WTC11 (cell line): ENCODE measurements at regions not wholly inside any gene's neighbourhood (a gene's known extent, or its start where the extent isn't known, plus 50 kb on each side); places are given as distances from the start of the nearest gene placed in this dataset.

ENCODE experiments used
- ATAC-seq: fragments of 200-7000 bp; cut with Tn5 transposase; 2 replicates; pipeline ENCODE4 v1.10.0; 2021; ENCODE audit warnings: mild to moderate bottlenecking, moderate library complexity
- CTCF ChIA-PET: fragments of 300-600 bp; sonication (Branson Sonifier 250); formaldehyde crosslinking; loops from one replicate; lab custom pipeline; 2021; ENCODE audit warnings: antibody characterized with exemption; lab: Charles Lee
- POLR2A ChIA-PET: fragments of 350-600 bp; sonication (Branson Sonifier 250); formaldehyde crosslinking; loops from one replicate; lab custom pipeline; 2021; ENCODE audit warnings: antibody characterized with exemption; lab: Charles Lee
- DNase-seq: peaks from one replicate; pipeline ENCODE4 v3.0.0; 2021; ENCODE audit warnings: low spot score
- H3K27ac Mint-ChIP-seq: 2 replicates; pipeline ENCODE4 v1.8.0; 2021; ENCODE audit warnings: mixed read lengths
- H3K27me3 Mint-ChIP-seq: 2 replicates; pipeline ENCODE4 v1.8.0; 2021; ENCODE audit warnings: low read depth, mild to moderate bottlenecking, moderate library complexity, mixed read lengths
- H3K36me3 Mint-ChIP-seq: 2 replicates; pipeline ENCODE4 v1.8.0; 2021; ENCODE audit warnings: mixed read lengths
- H3K4me1 Mint-ChIP-seq: 2 replicates; pipeline ENCODE4 v1.8.0; 2022; ENCODE audit warnings: mixed read lengths
- H3K4me3 Mint-ChIP-seq: 2 replicates; pipeline ENCODE4 v1.8.0; 2021; ENCODE audit warnings: mild to moderate bottlenecking, moderate library complexity, mixed read lengths
- H3K9me3 Mint-ChIP-seq: 2 replicates; pipeline ENCODE4 v1.8.0; 2021; ENCODE audit warnings: mixed read lengths
- HMGA2 ChIP-seq: fragments of 250-450 bp; sonication (Bioruptor Pico); IDR thresholded peaks from 2 replicates; pipeline ENCODE4 v1.4.0; 2021; ENCODE audit warnings: mild to moderate bottlenecking, moderate library complexity
- NR2C2 ChIP-seq: sonication (generic); formaldehyde crosslinking; IDR thresholded peaks from 2 replicates; pipeline ENCODE4 v1.8.0; 2022; ENCODE audit warnings: mild to moderate bottlenecking, missing genetic modification reagents
- SMAD4 ChIP-seq: sonication (generic); formaldehyde crosslinking; IDR thresholded peaks from 2 replicates; pipeline ENCODE4 v1.8.0; 2022; ENCODE audit warnings: mild to moderate bottlenecking, missing genetic modification reagents
- USF2 ChIP-seq: sonication (generic); formaldehyde crosslinking; IDR thresholded peaks from 2 replicates; pipeline ENCODE4 v1.8.1; 2023; ENCODE audit warnings: mild to moderate bottlenecking, missing genetic modification reagents, moderate library complexity
- ZNF219 ChIP-seq: sonication (generic); formaldehyde crosslinking; IDR thresholded peaks from 2 replicates; pipeline ENCODE4 v1.8.0; 2023; ENCODE audit warnings: missing genetic modification reagents, mild to moderate bottlenecking, borderline replicate concordance
- ZNF232 ChIP-seq: sonication (generic); formaldehyde crosslinking; IDR thresholded peaks from 2 replicates; pipeline ENCODE4 v1.8.0; 2022; ENCODE audit warnings: mild to moderate bottlenecking, missing genetic modification reagents
- TF ChIP-seq, protein P1 (sequence below): sonication (generic); formaldehyde crosslinking; IDR thresholded peaks from 2 replicates; pipeline ENCODE4 v1.8.1; 2023; ENCODE audit warnings: mild to moderate bottlenecking, missing genetic modification reagents
- TF ChIP-seq, protein P2 (sequence below): sonication (generic); formaldehyde crosslinking; IDR thresholded peaks from 2 replicates; pipeline ENCODE4 v1.8.1; 2023; ENCODE audit warnings: mild to moderate bottlenecking, missing genetic modification reagents, moderate library complexity
- TF ChIP-seq, protein P3 (sequence below): fragments of 250-450 bp; sonication (Bioruptor Pico); IDR thresholded peaks from 2 replicates; pipeline ENCODE4 v1.9.0; 2021; ENCODE audit warnings: moderate library complexity, mild to moderate bottlenecking, inconsistent platforms, borderline replicate concordance
- TF ChIP-seq, protein P4 (sequence below): sonication (generic); formaldehyde crosslinking; conservative IDR thresholded peaks from 2 replicates; pipeline ENCODE4 v1.8.1; 2023; ENCODE audit warnings: mild to moderate bottlenecking, low read depth, missing genetic modification reagents, moderate library complexity
- TF ChIP-seq, protein P5 (sequence below): fragments of 250-450 bp; sonication (Bioruptor Pico); IDR thresholded peaks from 2 replicates; pipeline ENCODE4 v1.9.0; 2021; ENCODE audit warnings: mild to moderate bottlenecking, borderline replicate concordance
- TF ChIP-seq, protein P6 (sequence below): sonication (generic); formaldehyde crosslinking; IDR thresholded peaks from 2 replicates; pipeline ENCODE4 v1.8.1; 2022; ENCODE audit warnings: mild to moderate bottlenecking, moderate library complexity, missing genetic modification reagents

GRCh38 chr6:67345946-67346345 lies 1289.1 kb upstream of the ADGRB3 start:
- DNase-seq (no peak), ATAC-seq (no peak)
- CTCF ChIA-PET = no interaction called here
- Mint-ChIP-seq H3K27me3 (no peaks in the 10 kb centered on the region), H3K9me3 (peaks cover 13% of the 10 kb centered on the region), H3K27ac (no peak overlapping the region), H3K4me3 (no peak overlapping the region), H3K36me3 (no peaks in the 10 kb centered on the region)
- POLR2A ChIA-PET = no interaction called here
- TF ChIP-seq, protein P1, sequence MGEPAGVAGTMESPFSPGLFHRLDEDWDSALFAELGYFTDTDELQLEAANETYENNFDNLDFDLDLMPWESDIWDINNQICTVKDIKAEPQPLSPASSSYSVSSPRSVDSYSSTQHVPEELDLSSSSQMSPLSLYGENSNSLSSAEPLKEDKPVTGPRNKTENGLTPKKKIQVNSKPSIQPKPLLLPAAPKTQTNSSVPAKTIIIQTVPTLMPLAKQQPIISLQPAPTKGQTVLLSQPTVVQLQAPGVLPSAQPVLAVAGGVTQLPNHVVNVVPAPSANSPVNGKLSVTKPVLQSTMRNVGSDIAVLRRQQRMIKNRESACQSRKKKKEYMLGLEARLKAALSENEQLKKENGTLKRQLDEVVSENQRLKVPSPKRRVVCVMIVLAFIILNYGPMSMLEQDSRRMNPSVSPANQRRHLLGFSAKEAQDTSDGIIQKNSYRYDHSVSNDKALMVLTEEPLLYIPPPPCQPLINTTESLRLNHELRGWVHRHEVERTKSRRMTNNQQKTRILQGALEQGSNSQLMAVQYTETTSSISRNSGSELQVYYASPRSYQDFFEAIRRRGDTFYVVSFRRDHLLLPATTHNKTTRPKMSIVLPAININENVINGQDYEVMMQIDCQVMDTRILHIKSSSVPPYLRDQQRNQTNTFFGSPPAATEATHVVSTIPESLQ = no peak
- no peak for TF ChIP-seq ZNF232 (CRISPR knock-in tag)
- no peak for TF ChIP-seq SMAD4
- TF ChIP-seq, protein P2, sequence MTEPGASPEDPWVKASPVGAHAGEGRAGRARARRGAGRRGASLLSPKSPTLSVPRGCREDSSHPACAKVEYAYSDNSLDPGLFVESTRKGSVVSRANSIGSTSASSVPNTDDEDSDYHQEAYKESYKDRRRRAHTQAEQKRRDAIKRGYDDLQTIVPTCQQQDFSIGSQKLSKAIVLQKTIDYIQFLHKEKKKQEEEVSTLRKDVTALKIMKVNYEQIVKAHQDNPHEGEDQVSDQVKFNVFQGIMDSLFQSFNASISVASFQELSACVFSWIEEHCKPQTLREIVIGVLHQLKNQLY (CRISPR knock-in tag) = no peak
- no peak for TF ChIP-seq ZNF219 (CRISPR knock-in tag)
- TF ChIP-seq USF2 (CRISPR knock-in tag) = no peak
- no peak for TF ChIP-seq HMGA2 (CRISPR knock-in tag)
- TF ChIP-seq, all 79 proteins: peak for 0
- no peaks in the 10 kb centered on the region for H3K4me1 Mint-ChIP-seq

DNA sequence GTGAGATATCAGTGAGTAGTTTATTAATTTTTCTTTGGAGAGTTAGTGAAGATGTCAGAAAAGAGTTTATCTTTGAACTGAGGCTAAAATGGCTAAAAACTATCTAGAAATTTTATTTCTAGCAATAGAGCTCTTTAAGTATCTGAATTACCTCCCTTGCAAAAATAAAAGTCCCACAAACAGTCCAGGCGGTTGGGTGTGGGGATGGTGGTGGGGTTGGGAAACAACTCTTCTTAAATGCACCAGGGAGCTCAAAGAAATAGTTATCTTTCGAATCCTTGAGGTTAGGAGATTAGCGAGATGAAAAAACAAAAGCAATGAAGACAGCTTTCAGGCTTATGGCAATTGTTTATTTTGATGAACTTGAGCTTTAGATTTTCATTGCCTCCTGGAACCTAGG lies 1299.1 kb upstream of the ADGRB3 start:
- Mint-ChIP-seq H3K36me3 (no peaks in the 10 kb centered on the region), H3K9me3 (no peaks in the 10 kb centered on the region), H3K27ac (no peak overlapping the region), H3K4me1 (no peaks in the 10 kb centered on the region), H3K27me3 (no peaks in the 10 kb centered on the region), H3K4me3 (no peak overlapping the region)
- DNase-seq = no peak
- POLR2A ChIA-PET = no interaction called here
- CTCF ChIA-PET = no interaction called here
- TF ChIP-seq ZNF219 (CRISPR knock-in tag) (no peak), NR2C2 (CRISPR knock-in tag) (no peak), HMGA2 (CRISPR knock-in tag) (no peak)
- TF ChIP-seq, protein P3, sequence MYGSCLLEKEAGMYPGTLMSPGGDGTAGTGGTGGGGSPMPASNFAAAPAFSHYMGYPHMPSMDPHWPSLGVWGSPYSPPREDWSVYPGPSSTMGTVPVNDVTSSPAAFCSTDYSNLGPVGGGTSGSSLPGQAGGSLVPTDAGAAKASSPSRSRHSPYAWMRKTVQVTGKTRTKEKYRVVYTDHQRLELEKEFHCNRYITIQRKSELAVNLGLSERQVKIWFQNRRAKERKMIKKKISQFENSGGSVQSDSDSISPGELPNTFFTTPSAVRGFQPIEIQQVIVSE (CRISPR knock-in tag) = no peak
- TF ChIP-seq, protein P4, sequence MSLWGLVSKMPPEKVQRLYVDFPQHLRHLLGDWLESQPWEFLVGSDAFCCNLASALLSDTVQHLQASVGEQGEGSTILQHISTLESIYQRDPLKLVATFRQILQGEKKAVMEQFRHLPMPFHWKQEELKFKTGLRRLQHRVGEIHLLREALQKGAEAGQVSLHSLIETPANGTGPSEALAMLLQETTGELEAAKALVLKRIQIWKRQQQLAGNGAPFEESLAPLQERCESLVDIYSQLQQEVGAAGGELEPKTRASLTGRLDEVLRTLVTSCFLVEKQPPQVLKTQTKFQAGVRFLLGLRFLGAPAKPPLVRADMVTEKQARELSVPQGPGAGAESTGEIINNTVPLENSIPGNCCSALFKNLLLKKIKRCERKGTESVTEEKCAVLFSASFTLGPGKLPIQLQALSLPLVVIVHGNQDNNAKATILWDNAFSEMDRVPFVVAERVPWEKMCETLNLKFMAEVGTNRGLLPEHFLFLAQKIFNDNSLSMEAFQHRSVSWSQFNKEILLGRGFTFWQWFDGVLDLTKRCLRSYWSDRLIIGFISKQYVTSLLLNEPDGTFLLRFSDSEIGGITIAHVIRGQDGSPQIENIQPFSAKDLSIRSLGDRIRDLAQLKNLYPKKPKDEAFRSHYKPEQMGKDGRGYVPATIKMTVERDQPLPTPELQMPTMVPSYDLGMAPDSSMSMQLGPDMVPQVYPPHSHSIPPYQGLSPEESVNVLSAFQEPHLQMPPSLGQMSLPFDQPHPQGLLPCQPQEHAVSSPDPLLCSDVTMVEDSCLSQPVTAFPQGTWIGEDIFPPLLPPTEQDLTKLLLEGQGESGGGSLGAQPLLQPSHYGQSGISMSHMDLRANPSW (CRISPR knock-in tag) = no peak
- TF ChIP-seq, protein P5, sequence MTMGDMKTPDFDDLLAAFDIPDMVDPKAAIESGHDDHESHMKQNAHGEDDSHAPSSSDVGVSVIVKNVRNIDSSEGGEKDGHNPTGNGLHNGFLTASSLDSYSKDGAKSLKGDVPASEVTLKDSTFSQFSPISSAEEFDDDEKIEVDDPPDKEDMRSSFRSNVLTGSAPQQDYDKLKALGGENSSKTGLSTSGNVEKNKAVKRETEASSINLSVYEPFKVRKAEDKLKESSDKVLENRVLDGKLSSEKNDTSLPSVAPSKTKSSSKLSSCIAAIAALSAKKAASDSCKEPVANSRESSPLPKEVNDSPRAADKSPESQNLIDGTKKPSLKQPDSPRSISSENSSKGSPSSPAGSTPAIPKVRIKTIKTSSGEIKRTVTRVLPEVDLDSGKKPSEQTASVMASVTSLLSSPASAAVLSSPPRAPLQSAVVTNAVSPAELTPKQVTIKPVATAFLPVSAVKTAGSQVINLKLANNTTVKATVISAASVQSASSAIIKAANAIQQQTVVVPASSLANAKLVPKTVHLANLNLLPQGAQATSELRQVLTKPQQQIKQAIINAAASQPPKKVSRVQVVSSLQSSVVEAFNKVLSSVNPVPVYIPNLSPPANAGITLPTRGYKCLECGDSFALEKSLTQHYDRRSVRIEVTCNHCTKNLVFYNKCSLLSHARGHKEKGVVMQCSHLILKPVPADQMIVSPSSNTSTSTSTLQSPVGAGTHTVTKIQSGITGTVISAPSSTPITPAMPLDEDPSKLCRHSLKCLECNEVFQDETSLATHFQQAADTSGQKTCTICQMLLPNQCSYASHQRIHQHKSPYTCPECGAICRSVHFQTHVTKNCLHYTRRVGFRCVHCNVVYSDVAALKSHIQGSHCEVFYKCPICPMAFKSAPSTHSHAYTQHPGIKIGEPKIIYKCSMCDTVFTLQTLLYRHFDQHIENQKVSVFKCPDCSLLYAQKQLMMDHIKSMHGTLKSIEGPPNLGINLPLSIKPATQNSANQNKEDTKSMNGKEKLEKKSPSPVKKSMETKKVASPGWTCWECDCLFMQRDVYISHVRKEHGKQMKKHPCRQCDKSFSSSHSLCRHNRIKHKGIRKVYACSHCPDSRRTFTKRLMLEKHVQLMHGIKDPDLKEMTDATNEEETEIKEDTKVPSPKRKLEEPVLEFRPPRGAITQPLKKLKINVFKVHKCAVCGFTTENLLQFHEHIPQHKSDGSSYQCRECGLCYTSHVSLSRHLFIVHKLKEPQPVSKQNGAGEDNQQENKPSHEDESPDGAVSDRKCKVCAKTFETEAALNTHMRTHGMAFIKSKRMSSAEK = no peak
- TF ChIP-seq, protein P6, sequence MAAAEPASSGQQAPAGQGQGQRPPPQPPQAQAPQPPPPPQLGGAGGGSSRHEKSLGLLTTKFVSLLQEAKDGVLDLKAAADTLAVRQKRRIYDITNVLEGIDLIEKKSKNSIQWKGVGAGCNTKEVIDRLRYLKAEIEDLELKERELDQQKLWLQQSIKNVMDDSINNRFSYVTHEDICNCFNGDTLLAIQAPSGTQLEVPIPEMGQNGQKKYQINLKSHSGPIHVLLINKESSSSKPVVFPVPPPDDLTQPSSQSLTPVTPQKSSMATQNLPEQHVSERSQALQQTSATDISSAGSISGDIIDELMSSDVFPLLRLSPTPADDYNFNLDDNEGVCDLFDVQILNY = no peak
- TF ChIP-seq, all 79 proteins: peak for 0
- no peak for ATAC-seq
